ENCODE measurements at regions not wholly inside any gene's neighbourhood (a gene's known extent, or its start where the extent isn't known, plus 50 kb on each side); places are given as distances from the start of the nearest gene placed in this dataset.

DNA sequence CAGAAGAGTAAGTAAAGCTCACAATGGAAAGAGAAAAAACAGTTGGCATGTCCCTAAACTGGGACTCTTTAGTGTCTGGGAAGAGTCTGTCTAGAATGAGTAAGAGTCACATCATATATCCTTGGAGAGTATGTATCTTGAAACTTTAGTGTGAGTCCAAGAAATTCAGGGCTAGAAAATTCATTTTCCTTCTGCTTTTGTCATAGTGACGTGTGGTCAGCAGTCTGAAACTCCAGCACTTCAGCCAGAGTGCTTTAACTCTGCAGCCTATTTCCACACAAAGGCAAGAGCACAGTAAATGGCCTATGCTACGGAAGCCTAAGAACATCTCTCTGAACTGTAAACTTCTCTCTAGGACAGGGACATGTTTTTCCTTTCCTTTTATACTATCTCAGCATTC is 174.1 kb downstream of the FAM181B start:
- no peak for DNase-seq (ENCODE audit: low read depth, low spot score)
- Histone ChIP-seq H3K4me3 (ENCODE audit: low read depth in 2 of 2, low read length in 2 of 2) (no peak overlapping the region), H3K9me3 (ENCODE audit: control insufficient read depth, insufficient read depth, low read depth, low read length) (no peaks in the 10 kb centered on the region), H3K27ac (ENCODE audit: low read length) (no peak overlapping the region), H3K4me1 (ENCODE audit: control insufficient read depth, insufficient read depth, low read length) (no peaks in the 10 kb centered on the region), H3K27me3 (ENCODE audit: control insufficient read depth, insufficient read depth, low read length) (no peaks in the 10 kb centered on the region), H3K36me3 (ENCODE audit: control insufficient read depth, insufficient read depth, low read length) (no peaks in the 10 kb centered on the region)
- BruUV-seq (replicated peaks), result no TSS peak
- POLR2A ChIA-PET, result no interaction called here
- in situ Hi-C loops (cut with HindIII; ENCODE audit: low pct_unique_long_range_greater_than_20kb, low sequenced_read_pairs) (no loop called here), intact Hi-C loops (cut with micrococcal nuclease; ENCODE audit: unreplicated experiment) (no loop called here)
- no peak for ATAC-seq
- no peak for TF ChIP-seq SIN3A (IDR thresholded peaks at IDR 0.05; ENCODE audit: borderline replicate concordance, insufficient read depth, low read depth, low read length)
- TF ChIP-seq POLR2AphosphoS5 (IDR thresholded peaks at IDR 0.05; ENCODE audit: low read depth, low read length), result no peak
- no peak for TF ChIP-seq TCF7L2 (IDR thresholded peaks at IDR 0.05; ENCODE audit: low read depth, low read length)
- TF ChIP-seq, protein P1, sequence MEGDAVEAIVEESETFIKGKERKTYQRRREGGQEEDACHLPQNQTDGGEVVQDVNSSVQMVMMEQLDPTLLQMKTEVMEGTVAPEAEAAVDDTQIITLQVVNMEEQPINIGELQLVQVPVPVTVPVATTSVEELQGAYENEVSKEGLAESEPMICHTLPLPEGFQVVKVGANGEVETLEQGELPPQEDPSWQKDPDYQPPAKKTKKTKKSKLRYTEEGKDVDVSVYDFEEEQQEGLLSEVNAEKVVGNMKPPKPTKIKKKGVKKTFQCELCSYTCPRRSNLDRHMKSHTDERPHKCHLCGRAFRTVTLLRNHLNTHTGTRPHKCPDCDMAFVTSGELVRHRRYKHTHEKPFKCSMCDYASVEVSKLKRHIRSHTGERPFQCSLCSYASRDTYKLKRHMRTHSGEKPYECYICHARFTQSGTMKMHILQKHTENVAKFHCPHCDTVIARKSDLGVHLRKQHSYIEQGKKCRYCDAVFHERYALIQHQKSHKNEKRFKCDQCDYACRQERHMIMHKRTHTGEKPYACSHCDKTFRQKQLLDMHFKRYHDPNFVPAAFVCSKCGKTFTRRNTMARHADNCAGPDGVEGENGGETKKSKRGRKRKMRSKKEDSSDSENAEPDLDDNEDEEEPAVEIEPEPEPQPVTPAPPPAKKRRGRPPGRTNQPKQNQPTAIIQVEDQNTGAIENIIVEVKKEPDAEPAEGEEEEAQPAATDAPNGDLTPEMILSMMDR (IDR thresholded peaks at IDR 0.05), result no peak
- CTCF ChIA-PET, result no interaction called here

DNA sequence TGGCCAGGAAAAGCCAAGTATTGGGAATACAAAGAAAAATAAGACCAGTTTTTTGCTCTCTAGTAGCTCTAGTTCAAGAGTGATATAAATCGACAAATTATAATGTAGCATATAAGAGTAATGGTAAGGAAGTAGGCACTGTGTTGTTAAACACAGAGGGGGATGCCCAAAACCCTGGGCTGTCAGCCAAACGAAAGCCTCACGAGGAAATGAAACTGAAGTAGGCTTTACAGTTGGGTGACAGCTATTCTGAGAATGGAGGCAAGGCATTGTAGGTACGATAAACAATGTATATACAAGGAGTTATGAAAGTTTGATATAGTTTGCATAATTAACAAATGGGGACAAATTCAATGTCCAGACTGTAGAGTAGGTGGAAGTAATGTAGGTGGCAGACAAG is 176.4 kb downstream of the FAM181B start:
- TF ChIP-seq, protein P2, sequence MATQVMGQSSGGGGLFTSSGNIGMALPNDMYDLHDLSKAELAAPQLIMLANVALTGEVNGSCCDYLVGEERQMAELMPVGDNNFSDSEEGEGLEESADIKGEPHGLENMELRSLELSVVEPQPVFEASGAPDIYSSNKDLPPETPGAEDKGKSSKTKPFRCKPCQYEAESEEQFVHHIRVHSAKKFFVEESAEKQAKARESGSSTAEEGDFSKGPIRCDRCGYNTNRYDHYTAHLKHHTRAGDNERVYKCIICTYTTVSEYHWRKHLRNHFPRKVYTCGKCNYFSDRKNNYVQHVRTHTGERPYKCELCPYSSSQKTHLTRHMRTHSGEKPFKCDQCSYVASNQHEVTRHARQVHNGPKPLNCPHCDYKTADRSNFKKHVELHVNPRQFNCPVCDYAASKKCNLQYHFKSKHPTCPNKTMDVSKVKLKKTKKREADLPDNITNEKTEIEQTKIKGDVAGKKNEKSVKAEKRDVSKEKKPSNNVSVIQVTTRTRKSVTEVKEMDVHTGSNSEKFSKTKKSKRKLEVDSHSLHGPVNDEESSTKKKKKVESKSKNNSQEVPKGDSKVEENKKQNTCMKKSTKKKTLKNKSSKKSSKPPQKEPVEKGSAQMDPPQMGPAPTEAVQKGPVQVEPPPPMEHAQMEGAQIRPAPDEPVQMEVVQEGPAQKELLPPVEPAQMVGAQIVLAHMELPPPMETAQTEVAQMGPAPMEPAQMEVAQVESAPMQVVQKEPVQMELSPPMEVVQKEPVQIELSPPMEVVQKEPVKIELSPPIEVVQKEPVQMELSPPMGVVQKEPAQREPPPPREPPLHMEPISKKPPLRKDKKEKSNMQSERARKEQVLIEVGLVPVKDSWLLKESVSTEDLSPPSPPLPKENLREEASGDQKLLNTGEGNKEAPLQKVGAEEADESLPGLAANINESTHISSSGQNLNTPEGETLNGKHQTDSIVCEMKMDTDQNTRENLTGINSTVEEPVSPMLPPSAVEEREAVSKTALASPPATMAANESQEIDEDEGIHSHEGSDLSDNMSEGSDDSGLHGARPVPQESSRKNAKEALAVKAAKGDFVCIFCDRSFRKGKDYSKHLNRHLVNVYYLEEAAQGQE (IDR thresholded peaks at IDR 0.05; ENCODE audit: insufficient read depth in 1 of 2, low read depth in 2 of 2, low read length in 1 of 2), result no peak
- no peak for TF ChIP-seq SIN3A (IDR thresholded peaks at IDR 0.05; ENCODE audit: borderline replicate concordance, insufficient read depth, low read depth, low read length)
- Histone ChIP-seq H3K4me1 (ENCODE audit: control insufficient read depth, insufficient read depth, low read length) (no peaks in the 10 kb centered on the region), H3K36me3 (ENCODE audit: control insufficient read depth, insufficient read depth, low read length) (no peaks in the 10 kb centered on the region), H3K27me3 (ENCODE audit: control insufficient read depth, insufficient read depth, low read length) (no peaks in the 10 kb centered on the region), H3K27ac (ENCODE audit: low read length) (no peak overlapping the region), H3K9me3 (ENCODE audit: control insufficient read depth, insufficient read depth, low read depth, low read length) (no peaks in the 10 kb centered on the region), H3K4me3 (ENCODE audit: low read depth in 2 of 2, low read length in 2 of 2) (no peak overlapping the region)
- DNase-seq (ENCODE audit: low read depth, low spot score), result no peak
- ChIA-PET CTCF (no interaction called here), POLR2A (no interaction called here)
- BruUV-seq (replicated peaks), result no TSS peak
- in situ Hi-C loops (cut with HindIII; ENCODE audit: low pct_unique_long_range_greater_than_20kb, low sequenced_read_pairs), result no loop called here
- no peak for ATAC-seq
- intact Hi-C loops (cut with micrococcal nuclease; ENCODE audit: unreplicated experiment), result no loop called here

DNA sequence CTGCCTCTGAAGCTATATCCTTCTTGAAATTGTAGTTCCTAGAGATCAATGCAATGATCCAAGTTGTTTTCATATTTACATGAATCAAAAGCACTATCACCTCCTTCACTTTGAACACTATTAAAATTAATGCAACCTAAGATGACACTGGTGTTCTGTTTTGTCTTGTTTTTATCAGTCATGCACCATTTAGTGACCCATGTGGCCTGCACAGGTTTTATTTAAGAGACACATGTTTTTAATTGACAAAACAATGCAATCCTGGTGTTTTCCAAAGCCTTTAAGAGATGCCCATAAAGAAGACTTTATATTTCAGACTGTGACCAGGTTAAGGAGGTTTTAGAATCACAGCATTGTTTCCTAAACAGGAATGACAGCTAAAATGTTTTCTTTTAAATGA is 177.5 kb downstream of the FAM181B start:
- no TSS peak for BruUV-seq (replicated peaks)
- POLR2A ChIA-PET, result no interaction called here
- no peaks in the 10 kb centered on the region for H3K4me1 ChIP-seq (ENCODE audit: control insufficient read depth, insufficient read depth, low read length)
- in situ Hi-C loops (cut with HindIII; ENCODE audit: low pct_unique_long_range_greater_than_20kb, low sequenced_read_pairs), result no loop called here
- DNase-seq (ENCODE audit: low read depth, low spot score) (no peak), ATAC-seq (no peak)
- H3K27ac ChIP-seq (ENCODE audit: low read length), result no peak overlapping the region
- no peak for TF ChIP-seq TCF7L2 (IDR thresholded peaks at IDR 0.05; ENCODE audit: low read depth, low read length)
- TF ChIP-seq, protein P2 (IDR thresholded peaks at IDR 0.05; ENCODE audit: insufficient read depth in 1 of 2, low read depth in 2 of 2, low read length in 1 of 2), result no peak
- intact Hi-C loops (cut with micrococcal nuclease; ENCODE audit: unreplicated experiment), result no loop called here
- no peak overlapping the region for H3K4me3 ChIP-seq (ENCODE audit: low read depth in 2 of 2, low read length in 2 of 2)
- no peaks in the 10 kb centered on the region for H3K36me3 ChIP-seq (ENCODE audit: control insufficient read depth, insufficient read depth, low read length)
- no peaks in the 10 kb centered on the region for H3K9me3 ChIP-seq (ENCODE audit: control insufficient read depth, insufficient read depth, low read depth, low read length)
- CTCF ChIA-PET, result no interaction called here
- H3K27me3 ChIP-seq (ENCODE audit: control insufficient read depth, insufficient read depth, low read length), result no peaks in the 10 kb centered on the region

All from Panc1 (cell line).